Mesendoderm (in vitro differentiated cells): ENCODE measurements at regions not wholly inside any gene's neighbourhood (a gene's known extent, or its start where the extent isn't known, plus 50 kb on each side); places are given as distances from the start of the nearest gene placed in this dataset.

Experiments used
- DNase-seq: peaks from one replicate; pipeline ENCODE4 v3.0.0; 2013
- H2AK5ac ChIP-seq: 2 replicates; pipeline ENCODE4 v1.6.1; 2013; ENCODE audit warnings: low read length, inconsistent platforms
- H2BK120ac ChIP-seq: 2 replicates; pipeline ENCODE4 v1.6.1; 2013; ENCODE audit warnings: low read depth, mild to moderate bottlenecking, low read length, moderate library complexity, mixed read lengths
- H2BK15ac ChIP-seq: replicated peaks from 2 replicates; pipeline ENCODE4 v1.6.1; 2013; ENCODE audit warnings: low read depth, mild to moderate bottlenecking, moderate library complexity
- H2BK5ac ChIP-seq: 2 replicates; pipeline ENCODE4 v1.6.1; 2013; ENCODE audit warnings: low read length, inconsistent platforms
- H3K18ac ChIP-seq: 2 replicates; pipeline ENCODE4 v1.6.1; 2013; ENCODE audit warnings: mild to moderate bottlenecking, low read length, mixed read lengths
- H3K23ac ChIP-seq: one replicate; pipeline ENCODE4 v1.6.1; 2013; ENCODE audit warnings: low read length
- H3K27ac ChIP-seq: 2 replicates; pipeline ENCODE4 v1.5.1; 2013; ENCODE audit warnings: low read depth, mild to moderate bottlenecking, inconsistent platforms, low read length, moderate library complexity
- H3K27me3 ChIP-seq: 2 replicates; pipeline ENCODE4 v1.6.1; 2013; ENCODE audit warnings: low read length, control low read depth, mild to moderate bottlenecking, inconsistent platforms; ENCODE audit not compliant: insufficient read depth, poor library complexity
- H3K36me3 ChIP-seq: 2 replicates; pipeline ENCODE4 v1.6.1; 2013; ENCODE audit warnings: low read length, inconsistent platforms; ENCODE audit not compliant: control insufficient read depth, insufficient read depth
- H3K4ac ChIP-seq: one replicate; pipeline ENCODE4 v1.6.1; 2013; ENCODE audit warnings: low read depth, mild to moderate bottlenecking, low read length, moderate library complexity
- H3K4me1 ChIP-seq: 2 replicates; pipeline ENCODE4 v1.6.1; 2013; ENCODE audit warnings: low read depth, low read length, inconsistent platforms; ENCODE audit not compliant: control insufficient read depth
- H3K4me2 ChIP-seq: 2 replicates; pipeline ENCODE4 v1.6.1; 2013; ENCODE audit warnings: low read length
- H3K4me3 ChIP-seq: 2 replicates; pipeline ENCODE4 v1.5.1; 2013; ENCODE audit warnings: mild to moderate bottlenecking, low read length
- H3K56ac ChIP-seq: one replicate; pipeline ENCODE4 v1.6.1; 2013; ENCODE audit warnings: low read length
- H3K79me1 ChIP-seq: 2 replicates; pipeline ENCODE4 v1.6.1; 2013; ENCODE audit warnings: low read length, inconsistent platforms
- H3K79me2 ChIP-seq: 2 replicates; pipeline ENCODE4 v1.6.1; 2013; ENCODE audit warnings: mild to moderate bottlenecking, low read length; ENCODE audit not compliant: control insufficient read depth, insufficient read depth
- H3K9ac ChIP-seq: 2 replicates; pipeline ENCODE4 v1.6.1; 2013; ENCODE audit warnings: low read length, inconsistent platforms
- H4K5ac ChIP-seq: one replicate; pipeline ENCODE4 v1.6.1; 2013; ENCODE audit warnings: low read length
- H4K8ac ChIP-seq: one replicate; pipeline ENCODE4 v1.6.1; 2013; ENCODE audit warnings: low read depth, mild to moderate bottlenecking, control low read depth, low read length, moderate library complexity
- WGBS: extraction: QIAGEN DNeasy Blood & Tissue Kit; methylation state at CpG from one replicate; pipeline ENCODE4 v1.1.7; 2013; ENCODE audit warnings: low lambda C conversion rate, missing lambda C conversion rate; ENCODE audit not compliant: insufficient coverage; ENCODE audit errors: extremely low coverage; 5-methylcytosine and 5-hydroxymethylcytosine counted together

- Histone ChIP-seq H3K27ac (no peak overlapping the region), H4K8ac (no peak overlapping the region), H3K27me3 (no peaks in the 10 kb centered on the region), H3K79me1 (no peaks in the 10 kb centered on the region), H2AK5ac (no peak overlapping the region), H3K79me2 (no peaks in the 10 kb centered on the region), H3K4ac (no peak overlapping the region), H3K18ac (no peak overlapping the region), H3K23ac (no peak overlapping the region), H3K56ac (no peak overlapping the region), H3K4me3 (no peak overlapping the region), H3K36me3 (no peaks in the 10 kb centered on the region), H3K4me2 (no peak overlapping the region), H3K9ac (no peak overlapping the region), H3K4me1 (no peaks in the 10 kb centered on the region), H2BK15ac (no peak overlapping the region), H4K5ac (no peak overlapping the region), H2BK5ac (no peak overlapping the region), H2BK120ac (no peak overlapping the region)
- DNase-seq = no peak
Observed at GRCh38 chr2:144011098-144011497, 508.8 kb downstream of the ZEB2 start.

GRCh38 chr2:144010096-144010836 is 509.7 kb downstream of the ZEB2 start:
- Histone ChIP-seq H2BK15ac (no peak overlapping the region), H3K9ac (no peak overlapping the region), H3K23ac (no peak overlapping the region), H4K8ac (no peak overlapping the region), H3K79me1 (no peaks in the 10 kb centered on the region), H3K36me3 (no peaks in the 10 kb centered on the region), H3K18ac (no peak overlapping the region), H3K27me3 (no peaks in the 10 kb centered on the region), H3K79me2 (no peaks in the 10 kb centered on the region), H3K4me1 (no peaks in the 10 kb centered on the region), H4K5ac (no peak overlapping the region), H3K4me2 (no peak overlapping the region), H2BK120ac (no peak overlapping the region), H3K4me3 (no peak overlapping the region), H3K56ac (no peak overlapping the region), H2AK5ac (no peak overlapping the region), H3K4ac (no peak overlapping the region), H2BK5ac (no peak overlapping the region), H3K27ac (no peak overlapping the region)
- DNase-seq = no peak
- WGBS = no CpG with 5 or more reads among the region's 1 CpG

GRCh38 chr2:144006139-144006538 is 513.8 kb downstream of the ZEB2 start:
- H2AK5ac ChIP-seq = no peak overlapping the region
- H3K4me2 ChIP-seq = no peak overlapping the region
- H3K36me3 ChIP-seq = no peaks in the 10 kb centered on the region
- no peaks in the 10 kb centered on the region for H3K79me1 ChIP-seq
- H2BK120ac ChIP-seq = no peak overlapping the region
- H4K5ac ChIP-seq = no peak overlapping the region
- H3K9ac ChIP-seq = no peak overlapping the region
- H3K18ac ChIP-seq = no peak overlapping the region
- no peak overlapping the region for H3K4me3 ChIP-seq
- H3K4ac ChIP-seq = no peak overlapping the region
- no peaks in the 10 kb centered on the region for H3K79me2 ChIP-seq
- no peak for DNase-seq
- H3K27me3 ChIP-seq = no peaks in the 10 kb centered on the region
- no peak overlapping the region for H3K27ac ChIP-seq
- no peak overlapping the region for H3K56ac ChIP-seq
- H4K8ac ChIP-seq = no peak overlapping the region
- H3K23ac ChIP-seq = no peak overlapping the region
- no peak overlapping the region for H2BK15ac ChIP-seq
- H2BK5ac ChIP-seq = no peak overlapping the region
- WGBS = no CpG with 5 or more reads among the region's 7 CpGs
- H3K4me1 ChIP-seq = no peaks in the 10 kb centered on the region

- no peak overlapping the region for H3K4ac ChIP-seq
- peak; percentile 11 for DNase-seq
- H2BK5ac ChIP-seq = no peak overlapping the region
- H3K79me2 ChIP-seq = no peaks in the 10 kb centered on the region
- H4K5ac ChIP-seq = no peak overlapping the region
- no peak overlapping the region for H2BK120ac ChIP-seq
- H3K27me3 ChIP-seq = no peaks in the 10 kb centered on the region
- H4K8ac ChIP-seq = no peak overlapping the region
- WGBS = no CpG with 5 or more reads among the region's 9 CpGs
- no peak overlapping the region for H2BK15ac ChIP-seq
- H3K36me3 ChIP-seq = no peaks in the 10 kb centered on the region
- no peak overlapping the region for H3K23ac ChIP-seq
- H3K56ac ChIP-seq = no peak overlapping the region
- no peak overlapping the region for H3K9ac ChIP-seq
- H3K79me1 ChIP-seq = no peaks in the 10 kb centered on the region
- H3K4me2 ChIP-seq = no peak overlapping the region
- no peaks in the 10 kb centered on the region for H3K4me1 ChIP-seq
- no peak overlapping the region for H3K27ac ChIP-seq
- no peak overlapping the region for H3K18ac ChIP-seq
- H2AK5ac ChIP-seq = no peak overlapping the region
- H3K4me3 ChIP-seq = no peak overlapping the region
Observed at GRCh38 chr2:144004742-144005141, 515.2 kb downstream of the ZEB2 start.

- H3K4me2 ChIP-seq = no peak overlapping the region
- H2BK120ac ChIP-seq = no peak overlapping the region
- no peak overlapping the region for H3K9ac ChIP-seq
- H3K27me3 ChIP-seq = no peaks in the 10 kb centered on the region
- H3K4me1 ChIP-seq = no peaks in the 10 kb centered on the region
- H4K5ac ChIP-seq = no peak overlapping the region
- no peak for DNase-seq
- H3K18ac ChIP-seq = peak overlapping the region; percentile 60
- no peak overlapping the region for H3K23ac ChIP-seq
- no CpG with 5 or more reads among the region's 2 CpGs for WGBS
- no peak overlapping the region for H2BK15ac ChIP-seq
- no peak overlapping the region for H3K27ac ChIP-seq
- H3K56ac ChIP-seq = no peak overlapping the region
- H3K79me1 ChIP-seq = no peaks in the 10 kb centered on the region
- no peak overlapping the region for H2AK5ac ChIP-seq
- H3K4ac ChIP-seq = no peak overlapping the region
- no peak overlapping the region for H4K8ac ChIP-seq
- no peak overlapping the region for H2BK5ac ChIP-seq
- no peaks in the 10 kb centered on the region for H3K36me3 ChIP-seq
- no peaks in the 10 kb centered on the region for H3K79me2 ChIP-seq
- no peak overlapping the region for H3K4me3 ChIP-seq
Observed at GRCh38 chr2:144003460-144004075, 516.4 kb downstream of the ZEB2 start.

GRCh38 chr2:143996974-143997373 is 522.9 kb downstream of the ZEB2 start:
- no peak overlapping the region for H3K9ac ChIP-seq
- no peaks in the 10 kb centered on the region for H3K79me1 ChIP-seq
- no peak overlapping the region for H3K27ac ChIP-seq
- H3K36me3 ChIP-seq = no peaks in the 10 kb centered on the region
- no peak overlapping the region for H3K56ac ChIP-seq
- H3K4me3 ChIP-seq = no peak overlapping the region
- no peak overlapping the region for H3K23ac ChIP-seq
- H2BK120ac ChIP-seq = no peak overlapping the region
- H3K79me2 ChIP-seq = no peaks in the 10 kb centered on the region
- H4K5ac ChIP-seq = no peak overlapping the region
- no peak for DNase-seq
- H3K4me2 ChIP-seq = no peak overlapping the region
- H2AK5ac ChIP-seq = no peak overlapping the region
- WGBS = 100% methylated on average over 1 of the region's 2 CpGs
- H4K8ac ChIP-seq = no peak overlapping the region
- no peak overlapping the region for H3K4ac ChIP-seq
- no peaks in the 10 kb centered on the region for H3K27me3 ChIP-seq
- no peak overlapping the region for H3K18ac ChIP-seq
- no peak overlapping the region for H2BK5ac ChIP-seq
- H2BK15ac ChIP-seq = no peak overlapping the region
- H3K4me1 ChIP-seq = no peaks in the 10 kb centered on the region
